NCI-H2107 treated with DMSO at 0.1 percent for 48 hours (cell line): ENCODE measurements at regions not wholly inside any gene's neighbourhood (a gene's known extent, or its start where the extent isn't known, plus 50 kb on each side); places are given as distances from the start of the nearest gene placed in this dataset.
"Not testable (repeated sequence)": the region's sequence is repeated elsewhere in the genome, so short reads cannot be mapped to it uniquely, and the experiment has no call there.

Experiments
- DNase-seq: peaks from one replicate; lab custom pipeline; 2025; ENCODE audit not compliant: unreplicated experiment; lab: John Stamatoyannopoulos, UW

- no peak for DNase-seq
Observed at GRCh38 chr13:50261130-50261901, 246.1 kb downstream of the KCNRG start.

DNA sequence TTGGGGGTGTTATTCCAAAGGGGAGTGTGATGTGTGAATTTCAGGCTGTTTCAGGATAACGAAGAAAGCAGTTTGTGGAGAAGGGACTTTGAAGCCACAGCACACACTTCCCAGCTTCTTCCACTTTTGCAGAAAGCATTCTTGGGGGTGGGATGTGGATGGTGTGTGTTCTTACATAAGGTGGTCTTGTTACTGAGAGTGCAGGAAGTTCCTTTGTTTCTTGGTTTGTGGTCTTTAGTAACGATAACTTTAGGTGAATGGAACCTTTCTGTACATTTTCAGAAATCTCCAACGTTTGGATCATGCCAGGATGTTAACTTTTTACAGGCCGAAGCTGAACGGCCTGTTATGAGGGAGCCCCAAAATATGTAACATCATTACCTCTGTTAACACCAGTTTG is 251.8 kb downstream of the KCNRG start:
- DNase-seq: no peak

GRCh38 chr13:50267917-50268316 is 252.7 kb downstream of the KCNRG start:
- DNase-seq: no peak

GRCh38 chr13:50268500-50268899 is 253.3 kb downstream of the KCNRG start:
- DNase-seq: no peak

GRCh38 chr13:50274181-50274580 is 258.9 kb downstream of the KCNRG start:
- no peak for DNase-seq

GRCh38 chr13:50275392-50276063 is 260.3 kb downstream of the KCNRG start:
- no peak for DNase-seq

GRCh38 chr13:50276550-50276949 is 261.3 kb downstream of the KCNRG start:
- no peak for DNase-seq

DNA sequence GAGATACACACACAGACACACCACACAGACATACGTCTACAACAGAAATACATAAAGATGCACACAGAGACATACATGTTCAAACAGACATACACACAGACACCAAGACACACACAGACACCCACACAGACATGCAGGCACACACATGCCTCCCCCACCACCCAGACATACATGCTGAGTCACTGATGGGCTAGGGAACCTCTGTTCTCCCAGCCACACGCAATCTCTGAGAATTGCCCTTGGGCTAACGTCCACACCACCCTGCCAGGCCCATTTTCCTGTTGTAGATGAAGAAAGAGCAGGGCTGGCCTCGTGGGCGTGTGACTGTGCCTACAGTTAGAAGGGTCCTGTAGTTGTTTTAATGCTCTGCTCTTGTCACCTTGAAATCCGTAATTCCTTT is 261.9 kb downstream of the KCNRG start:
- DNase-seq: no peak

DNA sequence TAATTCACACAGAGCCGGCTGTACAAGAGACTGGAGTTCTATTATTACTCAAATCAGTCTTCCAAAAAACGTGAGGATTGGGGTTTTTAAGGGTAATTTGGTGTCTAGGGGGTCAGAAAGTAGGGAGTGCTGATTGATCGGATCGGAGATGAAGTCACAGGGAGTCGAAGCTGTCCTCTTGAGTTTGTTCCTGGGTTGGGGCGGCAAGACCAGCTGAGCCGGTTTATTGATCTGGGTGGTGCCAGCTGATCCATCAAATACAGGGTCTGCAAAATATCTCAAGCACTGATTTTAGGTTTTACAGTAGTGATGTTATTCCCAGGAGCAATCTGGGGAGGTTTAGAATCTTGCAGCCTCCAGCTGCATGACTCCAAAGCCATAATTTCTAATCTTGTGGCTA is 262.7 kb downstream of the KCNRG start:
- DNase-seq: no peak

- no peak for DNase-seq
Observed at GRCh38 chr13:50280441-50280937, 265.2 kb downstream of the KCNRG start.

GRCh38 chr13:50282016-50282415 is 266.8 kb downstream of the KCNRG start:
- DNase-seq: no peak

GRCh38 chr13:50283017-50283416 is 267.8 kb downstream of the KCNRG start:
- no peak for DNase-seq

GRCh38 chr13:50284540-50284939 is 269.3 kb downstream of the KCNRG start:
- DNase-seq: no peak

- DNase-seq: no peak
Observed at GRCh38 chr13:50285283-50285682, 270.0 kb downstream of the KCNRG start.

DNA sequence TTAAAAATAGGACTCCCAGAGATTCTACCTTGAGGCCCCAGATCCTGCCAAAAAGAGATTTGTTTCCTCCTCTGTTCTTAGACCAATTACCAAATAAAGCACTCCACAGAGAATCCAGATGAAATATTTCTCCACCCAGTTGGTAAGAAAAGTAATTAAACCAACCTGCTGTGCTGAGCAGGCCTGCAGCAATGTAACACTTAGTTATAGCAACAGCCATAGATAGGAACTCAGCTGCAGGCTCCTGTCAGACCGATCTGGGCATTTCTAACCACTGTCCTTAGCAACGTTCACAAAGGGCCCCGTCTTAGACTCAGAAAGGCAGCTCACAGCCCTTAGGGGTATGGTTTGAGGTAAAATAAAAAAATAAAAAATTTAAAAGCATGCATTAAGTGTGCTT is 271.1 kb downstream of the KCNRG start:
- DNase-seq: no peak

DNA sequence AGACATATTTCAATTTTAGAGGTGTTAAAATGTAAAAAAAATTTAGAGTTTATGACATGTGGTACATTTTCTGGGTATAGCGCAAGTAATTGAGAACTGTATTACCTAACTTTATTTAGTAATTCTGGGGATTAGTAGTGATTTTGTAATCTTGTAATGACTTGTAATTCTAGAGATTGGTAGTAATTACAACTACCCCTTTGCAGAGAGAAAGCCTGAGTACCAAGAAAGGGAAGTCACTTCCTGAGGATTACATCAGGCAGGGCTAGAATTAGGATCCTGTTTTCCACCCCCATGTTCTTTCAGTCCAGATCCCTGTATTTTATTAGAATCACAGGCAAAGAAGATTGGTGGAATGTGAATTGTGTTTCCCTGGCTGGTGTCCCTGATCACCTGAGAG is 274.9 kb downstream of the KCNRG start:
- DNase-seq: no peak

DNA sequence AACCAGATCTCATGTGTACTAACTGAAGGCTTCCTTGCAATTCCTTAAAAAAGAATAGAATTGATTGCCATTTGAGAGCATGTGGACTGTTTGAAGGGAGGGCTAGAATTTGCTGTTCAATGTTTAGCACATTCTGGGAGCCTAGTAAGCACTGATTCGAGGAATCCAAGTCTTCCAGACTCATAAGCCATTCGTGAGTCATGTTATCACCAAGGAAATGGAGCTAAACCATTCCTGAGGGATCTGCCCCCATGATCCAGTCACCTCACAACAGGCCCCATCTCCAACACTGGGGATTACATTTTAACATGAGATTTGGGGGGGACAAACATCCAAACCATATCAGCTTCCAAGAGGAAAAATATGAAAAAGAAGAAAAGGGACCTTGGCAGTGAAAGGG is 276.4 kb downstream of the KCNRG start:
- no peak for DNase-seq

- no peak for DNase-seq
Observed at GRCh38 chr13:50292081-50292480, 276.8 kb downstream of the KCNRG start.

- DNase-seq: not testable (repeated sequence)
Observed at GRCh38 chr13:50294425-50294824, 279.2 kb downstream of the KCNRG start.

- no peak for DNase-seq
Observed at GRCh38 chr13:50299546-50300249, 284.5 kb downstream of the KCNRG start.

DNA sequence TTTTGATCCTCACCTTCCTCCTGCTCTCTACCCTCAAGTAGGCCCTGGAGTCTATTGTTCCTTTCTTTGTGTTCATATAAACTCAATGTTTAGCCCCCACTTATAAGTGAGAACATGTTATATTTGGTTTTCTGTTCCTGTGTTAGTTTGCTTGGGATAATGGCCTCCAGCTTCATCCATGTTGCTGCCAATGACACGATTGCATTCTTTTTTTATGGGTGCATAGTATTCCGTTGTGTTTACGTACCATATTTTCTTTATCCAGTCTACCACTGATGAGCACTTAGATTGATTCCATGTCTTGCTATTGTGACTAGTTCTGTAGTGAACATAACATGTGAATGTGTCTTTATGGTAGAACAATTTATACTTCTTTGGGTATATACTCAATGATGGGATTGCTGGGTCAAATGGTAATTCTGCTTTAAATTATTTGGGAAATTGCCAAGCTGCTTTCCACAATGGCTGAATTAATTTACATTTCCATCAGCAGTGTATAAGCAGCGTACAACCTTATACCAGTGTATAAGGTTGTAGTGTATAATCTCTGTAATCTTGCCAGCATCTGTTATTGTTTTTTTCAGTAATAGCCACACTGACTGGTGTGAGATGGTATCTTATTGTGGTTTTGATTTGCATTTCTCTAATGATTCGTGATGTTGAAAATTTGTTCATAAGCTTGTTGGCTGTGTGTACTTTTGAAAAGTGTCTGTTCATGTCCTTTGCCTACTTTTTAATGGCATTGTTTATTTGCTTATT is 288.9 kb downstream of the KCNRG start:
- no peak for DNase-seq
